Testis (tissue), 2 donors: ENCODE measurements at regions not wholly inside any gene's neighbourhood (a gene's known extent, or its start where the extent isn't known, plus 50 kb on each side); places are given as distances from the start of the nearest gene placed in this dataset.

ENCODE experiments used
- CTCF ChIP-seq, 3 experiments: fragments of 450-650 bp in 2 of 3; fragments of 200-600 bp in 1 of 3; sonication (generic) in 1 of 3; IDR thresholded peaks; one replicate each; pipeline ENCODE4 v1.5.1; 2016 to 2019; ENCODE audit warnings: antibody characterized with exemption in 3 of 3, mild to moderate bottlenecking in 2 of 3, moderate library complexity in 1 of 3
- POLR2A ChIP-seq: fragments of 450-650 bp; IDR thresholded peaks from one replicate; pipeline ENCODE4 v1.6.1; 2017; ENCODE audit warnings: antibody characterized with exemption, mild to moderate bottlenecking, moderate library complexity

GRCh38 chr4:128358913-128359279 is 71.3 kb upstream of the PGRMC2 start:
- no peak for TF ChIP-seq CTCF (IDR thresholded peaks at IDR 0.05)
- no peak for TF ChIP-seq POLR2A
